GM12878 (cell line): ENCODE measurements at regions not wholly inside any gene's neighbourhood (a gene's known extent, or its start where the extent isn't known, plus 50 kb on each side); places are given as distances from the start of the nearest gene placed in this dataset.

Experiments used
- BRCA1 ChIP-seq: IDR thresholded peaks from 2 replicates; pipeline ENCODE4 v1.6.1; 2011; ENCODE audit warnings: low read depth, low read length, improper control_type of control experiment
- CUX1 ChIP-seq: IDR thresholded peaks from 2 replicates; pipeline ENCODE4 v1.6.1; 2012; ENCODE audit warnings: improper control_type of control experiment, low read depth, low read length; ENCODE audit not compliant: insufficient replicate concordance
- FOS ChIP-seq: IDR thresholded peaks from 3 replicates; pipeline ENCODE4 v1.6.1; 2011; ENCODE audit warnings: borderline replicate concordance; ENCODE audit not compliant: insufficient read length; ENCODE audit errors: extremely low read depth
- RELB ChIP-seq: fragments of 450-650 bp; IDR thresholded peaks from 2 replicates; pipeline ENCODE4 v1.6.1; 2017; ENCODE audit warnings: low read depth, mild to moderate bottlenecking, moderate library complexity
- TF ChIP-seq, protein P1 (sequence below): fragments of 150-350 bp; IDR thresholded peaks from 2 replicates; pipeline ENCODE4 v1.6.1; 2014; ENCODE audit warnings: mild to moderate bottlenecking, low read depth, low read length
- TF ChIP-seq, protein P2 (sequence below): fragments of 450-650 bp; IDR thresholded peaks from 2 replicates; pipeline ENCODE4 v1.6.1; 2017; ENCODE audit warnings: mild to moderate bottlenecking
- TF ChIP-seq, protein P3 (sequence below): IDR thresholded peaks from 2 replicates; pipeline ENCODE4 v1.6.1; 2012; ENCODE audit warnings: low read depth, low read length, improper control_type of control experiment

GRCh38 chr2:21944536-21944935 lies 820.8 kb downstream of the TDRD15 start (continued):
- TF ChIP-seq, protein P1, sequence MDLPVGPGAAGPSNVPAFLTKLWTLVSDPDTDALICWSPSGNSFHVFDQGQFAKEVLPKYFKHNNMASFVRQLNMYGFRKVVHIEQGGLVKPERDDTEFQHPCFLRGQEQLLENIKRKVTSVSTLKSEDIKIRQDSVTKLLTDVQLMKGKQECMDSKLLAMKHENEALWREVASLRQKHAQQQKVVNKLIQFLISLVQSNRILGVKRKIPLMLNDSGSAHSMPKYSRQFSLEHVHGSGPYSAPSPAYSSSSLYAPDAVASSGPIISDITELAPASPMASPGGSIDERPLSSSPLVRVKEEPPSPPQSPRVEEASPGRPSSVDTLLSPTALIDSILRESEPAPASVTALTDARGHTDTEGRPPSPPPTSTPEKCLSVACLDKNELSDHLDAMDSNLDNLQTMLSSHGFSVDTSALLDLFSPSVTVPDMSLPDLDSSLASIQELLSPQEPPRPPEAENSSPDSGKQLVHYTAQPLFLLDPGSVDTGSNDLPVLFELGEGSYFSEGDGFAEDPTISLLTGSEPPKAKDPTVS = no peak
- TF ChIP-seq RELB (no peak), FOS (no peak), BRCA1 (no peak), CUX1 (no peak)
- TF ChIP-seq, protein P2, sequence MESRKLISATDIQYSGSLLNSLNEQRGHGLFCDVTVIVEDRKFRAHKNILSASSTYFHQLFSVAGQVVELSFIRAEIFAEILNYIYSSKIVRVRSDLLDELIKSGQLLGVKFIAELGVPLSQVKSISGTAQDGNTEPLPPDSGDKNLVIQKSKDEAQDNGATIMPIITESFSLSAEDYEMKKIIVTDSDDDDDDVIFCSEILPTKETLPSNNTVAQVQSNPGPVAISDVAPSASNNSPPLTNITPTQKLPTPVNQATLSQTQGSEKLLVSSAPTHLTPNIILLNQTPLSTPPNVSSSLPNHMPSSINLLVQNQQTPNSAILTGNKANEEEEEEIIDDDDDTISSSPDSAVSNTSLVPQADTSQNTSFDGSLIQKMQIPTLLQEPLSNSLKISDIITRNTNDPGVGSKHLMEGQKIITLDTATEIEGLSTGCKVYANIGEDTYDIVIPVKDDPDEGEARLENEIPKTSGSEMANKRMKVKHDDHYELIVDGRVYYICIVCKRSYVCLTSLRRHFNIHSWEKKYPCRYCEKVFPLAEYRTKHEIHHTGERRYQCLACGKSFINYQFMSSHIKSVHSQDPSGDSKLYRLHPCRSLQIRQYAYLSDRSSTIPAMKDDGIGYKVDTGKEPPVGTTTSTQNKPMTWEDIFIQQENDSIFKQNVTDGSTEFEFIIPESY = no peak
- TF ChIP-seq, protein P3, sequence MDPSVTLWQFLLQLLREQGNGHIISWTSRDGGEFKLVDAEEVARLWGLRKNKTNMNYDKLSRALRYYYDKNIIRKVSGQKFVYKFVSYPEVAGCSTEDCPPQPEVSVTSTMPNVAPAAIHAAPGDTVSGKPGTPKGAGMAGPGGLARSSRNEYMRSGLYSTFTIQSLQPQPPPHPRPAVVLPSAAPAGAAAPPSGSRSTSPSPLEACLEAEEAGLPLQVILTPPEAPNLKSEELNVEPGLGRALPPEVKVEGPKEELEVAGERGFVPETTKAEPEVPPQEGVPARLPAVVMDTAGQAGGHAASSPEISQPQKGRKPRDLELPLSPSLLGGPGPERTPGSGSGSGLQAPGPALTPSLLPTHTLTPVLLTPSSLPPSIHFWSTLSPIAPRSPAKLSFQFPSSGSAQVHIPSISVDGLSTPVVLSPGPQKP = no peak
